Esophagus mucosa (tissue), 1 donor: ENCODE measurements at regions not wholly inside any gene's neighbourhood (a gene's known extent, or its start where the extent isn't known, plus 50 kb on each side); places are given as distances from the start of the nearest gene placed in this dataset.
"Not testable (repeated sequence)": the region's sequence is repeated elsewhere in the genome, so short reads cannot be mapped to it uniquely, and the experiment has no call there.

Experiments
- ATAC-seq: fragments of 200-7000 bp; cut with Tn5 transposase; one replicate; pipeline ENCODE4 v1.9.1; 2020
- donor health status: DM: yes; HTN: yes; CAD: no.

DNA sequence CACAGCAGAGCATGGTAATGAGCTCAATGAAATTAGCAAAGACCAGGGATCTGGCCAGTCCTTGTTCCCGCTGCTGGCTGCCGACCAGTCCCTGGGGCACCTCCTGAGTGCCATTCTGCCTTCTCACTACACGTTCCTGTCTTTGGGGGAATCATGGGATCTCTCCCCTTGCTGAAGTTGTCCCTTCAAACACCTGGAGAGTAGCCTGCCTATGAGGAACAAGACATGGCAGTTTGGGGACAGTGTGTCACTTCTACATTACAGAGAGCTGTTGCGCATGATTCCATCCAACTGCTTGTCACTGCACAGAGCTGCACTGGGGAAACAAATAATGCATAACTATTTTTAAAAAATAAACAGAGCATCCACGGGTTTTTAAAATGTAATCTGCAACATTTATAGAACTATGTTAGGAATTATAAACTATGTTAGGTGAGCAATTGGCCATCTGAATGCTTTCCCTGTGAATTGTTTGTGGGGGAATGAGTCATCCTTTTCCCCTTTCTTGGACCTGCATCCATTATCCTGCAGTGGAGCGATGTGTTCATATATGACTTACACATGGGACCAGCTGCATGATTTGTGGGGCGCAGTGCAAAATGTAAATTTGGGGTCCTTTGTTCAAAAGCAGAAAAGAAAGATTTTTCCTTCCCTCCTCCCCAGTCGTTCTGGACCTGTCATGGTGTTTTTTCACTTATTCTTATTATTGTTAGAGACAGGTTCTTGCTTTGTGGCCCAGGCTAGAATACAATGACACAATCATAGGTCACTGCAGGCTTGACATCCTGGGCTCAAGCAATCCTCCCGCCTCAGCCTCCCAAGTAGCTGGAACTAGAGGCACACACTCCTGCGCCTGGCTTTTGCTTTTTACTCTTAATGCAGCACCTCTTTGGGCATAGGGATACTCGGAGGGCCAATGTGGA, 115.0 kb upstream of the TBL1X start:
- no peak for ATAC-seq

DNA sequence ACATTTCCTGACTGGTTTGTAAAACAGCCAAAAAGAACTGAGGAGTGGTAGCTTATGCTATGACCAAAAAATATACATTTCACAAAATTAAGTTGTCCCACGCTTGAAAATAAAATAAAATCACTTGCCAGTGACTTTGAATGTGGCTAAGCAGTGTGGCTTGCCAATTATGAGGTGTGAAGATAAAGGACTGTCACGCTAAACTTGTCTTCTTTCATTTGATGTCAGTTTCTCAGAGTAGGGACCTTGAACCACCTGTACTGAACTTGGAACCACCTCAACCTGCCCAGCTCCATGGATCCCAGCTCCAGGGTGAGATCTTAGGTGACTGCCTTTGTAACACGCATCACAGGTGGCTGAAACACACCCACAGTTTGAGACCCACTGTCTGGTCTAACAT, 113.7 kb upstream of the TBL1X start:
- ATAC-seq, result no peak

DNA sequence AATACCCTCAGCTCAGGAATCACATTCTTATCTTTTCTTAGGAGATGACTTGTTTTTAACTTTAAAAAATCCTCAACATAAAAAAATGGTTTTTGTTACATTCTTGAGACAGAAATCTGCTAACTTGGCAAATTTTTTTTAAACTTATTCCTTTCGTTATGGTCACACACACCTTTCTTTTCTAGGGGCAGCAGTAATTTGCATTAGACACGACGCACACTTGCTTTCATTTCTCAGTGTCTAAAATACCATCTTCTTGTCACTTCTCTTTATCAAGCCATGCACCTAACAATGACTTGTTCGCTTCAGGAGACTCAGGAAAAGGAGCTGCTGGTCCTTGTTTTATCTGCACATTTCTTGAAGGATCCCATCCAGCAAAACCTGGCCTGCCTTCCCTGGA, 112.6 kb upstream of the TBL1X start:
- ATAC-seq, result no peak

DNA sequence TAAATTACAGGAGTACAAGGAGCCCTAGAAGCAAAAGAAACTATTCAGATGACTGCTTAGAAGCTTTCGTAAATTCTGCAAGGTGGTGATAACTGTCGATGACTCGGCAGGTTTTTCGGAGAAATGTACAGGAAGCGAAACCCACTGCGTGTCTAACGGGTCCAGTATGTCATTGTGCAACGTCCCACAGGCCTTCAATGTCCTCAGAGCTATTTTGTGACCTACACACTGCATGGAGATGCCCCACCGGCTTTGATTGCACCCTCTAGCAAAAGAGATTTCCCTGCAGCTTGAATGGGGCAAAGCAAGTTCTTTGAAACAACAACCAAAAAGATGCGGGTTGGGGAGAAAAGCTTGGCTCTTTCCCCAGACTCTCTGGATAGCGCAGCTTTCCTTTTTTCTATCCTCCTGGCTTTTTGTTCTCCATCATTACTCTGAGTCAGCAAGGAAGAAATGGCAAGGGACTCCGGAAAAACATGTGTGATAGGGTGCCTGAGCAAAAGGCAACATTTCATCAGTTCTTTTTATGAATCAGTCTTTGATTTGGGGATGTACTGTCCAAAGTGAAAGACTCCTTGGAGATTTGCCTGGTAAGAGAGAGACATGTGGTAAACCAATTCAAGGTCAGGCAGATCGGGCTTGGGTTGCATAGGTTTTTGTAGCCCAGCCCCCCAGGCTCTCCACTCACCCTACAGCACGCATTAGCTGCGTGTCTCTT, 112.0 kb upstream of the TBL1X start:
- peak; percentile 58 for ATAC-seq

DNA sequence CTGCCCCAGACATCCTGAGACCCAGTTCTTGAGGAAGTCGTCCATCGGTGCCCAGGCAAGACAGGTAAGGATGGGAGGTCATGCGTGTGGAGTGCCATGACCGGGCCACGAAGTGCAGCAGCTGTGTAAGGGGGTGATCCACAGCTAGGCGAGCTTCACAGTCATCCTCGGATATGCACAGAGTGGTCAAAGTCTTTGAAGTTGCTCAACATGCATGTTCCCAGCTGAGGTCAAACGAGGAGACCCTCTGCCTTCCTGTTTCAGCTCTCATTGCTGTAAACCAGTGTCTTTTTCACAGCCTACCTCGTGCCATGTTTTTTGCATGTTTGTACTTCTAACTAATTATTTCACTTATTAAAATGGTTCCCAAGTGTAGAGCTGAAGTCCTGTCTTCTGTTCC, 109.9 kb upstream of the TBL1X start:
- ATAC-seq, result no peak

DNA sequence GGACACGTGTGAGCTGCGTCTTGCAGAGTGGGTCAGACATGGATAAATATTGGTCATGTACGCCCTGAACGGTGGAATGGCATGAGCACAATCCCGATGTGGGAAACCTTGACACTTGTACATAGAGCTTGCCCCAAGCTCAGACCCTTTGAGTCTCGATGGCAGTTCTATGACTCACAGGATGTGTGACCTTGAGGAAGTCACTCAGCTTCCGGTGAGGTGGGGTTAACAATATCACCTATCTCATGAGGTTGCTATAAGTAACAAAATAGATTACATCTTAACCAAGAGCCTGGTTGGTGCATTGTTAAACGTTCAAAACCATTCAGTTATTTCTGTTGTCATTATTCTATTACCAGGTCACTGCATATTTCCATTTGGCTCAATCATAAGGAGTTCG, 109.1 kb upstream of the TBL1X start:
- ATAC-seq, result no peak

DNA sequence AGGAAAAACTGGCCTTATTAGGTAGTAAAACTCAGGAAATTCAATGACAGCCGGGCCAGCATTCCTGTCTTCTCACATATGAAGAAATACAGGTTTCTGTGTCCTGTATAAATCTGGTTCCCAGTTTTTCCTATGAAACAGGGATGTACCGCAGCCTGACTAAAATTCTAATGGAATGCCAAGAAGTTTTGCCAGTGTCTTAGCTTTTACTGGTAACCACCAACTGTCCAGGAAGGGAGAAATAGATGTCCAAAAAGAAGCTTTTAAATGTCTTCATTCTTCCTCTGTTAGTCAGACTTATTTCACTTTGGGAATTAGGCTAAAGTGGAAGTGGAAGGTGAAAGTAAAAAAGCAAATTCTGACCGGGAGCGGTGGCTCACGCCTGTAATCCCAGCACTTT, 108.0 kb upstream of the TBL1X start:
- no peak for ATAC-seq

DNA sequence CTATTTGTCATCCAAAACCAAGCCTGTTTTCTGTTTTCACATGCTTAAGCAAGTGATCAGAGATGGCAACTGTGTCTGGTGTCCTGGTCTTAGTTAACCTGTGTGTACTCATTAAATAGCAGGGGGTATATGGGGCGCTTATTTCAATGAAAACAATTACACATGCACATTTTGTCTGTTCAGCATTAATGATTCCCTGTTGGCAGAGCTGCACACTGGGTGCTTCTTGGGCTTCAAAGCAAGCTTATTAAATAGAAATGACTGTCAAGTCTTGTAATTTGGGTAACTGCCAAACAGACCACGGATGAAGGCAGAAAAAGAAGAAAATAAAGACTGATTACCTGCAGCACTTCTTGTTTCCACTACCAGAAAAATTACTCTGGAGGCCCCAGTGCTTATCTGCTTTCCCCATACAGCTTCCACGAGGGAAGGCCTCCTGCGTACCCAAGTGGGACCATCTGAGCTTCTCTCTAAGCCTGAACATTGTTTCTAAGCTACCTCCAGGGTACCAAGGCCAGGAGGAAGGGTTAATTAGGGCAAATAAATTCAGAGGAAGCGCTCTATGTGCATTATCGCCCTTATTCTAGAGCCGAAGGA, 107.2 kb upstream of the TBL1X start:
- ATAC-seq, result no peak

DNA sequence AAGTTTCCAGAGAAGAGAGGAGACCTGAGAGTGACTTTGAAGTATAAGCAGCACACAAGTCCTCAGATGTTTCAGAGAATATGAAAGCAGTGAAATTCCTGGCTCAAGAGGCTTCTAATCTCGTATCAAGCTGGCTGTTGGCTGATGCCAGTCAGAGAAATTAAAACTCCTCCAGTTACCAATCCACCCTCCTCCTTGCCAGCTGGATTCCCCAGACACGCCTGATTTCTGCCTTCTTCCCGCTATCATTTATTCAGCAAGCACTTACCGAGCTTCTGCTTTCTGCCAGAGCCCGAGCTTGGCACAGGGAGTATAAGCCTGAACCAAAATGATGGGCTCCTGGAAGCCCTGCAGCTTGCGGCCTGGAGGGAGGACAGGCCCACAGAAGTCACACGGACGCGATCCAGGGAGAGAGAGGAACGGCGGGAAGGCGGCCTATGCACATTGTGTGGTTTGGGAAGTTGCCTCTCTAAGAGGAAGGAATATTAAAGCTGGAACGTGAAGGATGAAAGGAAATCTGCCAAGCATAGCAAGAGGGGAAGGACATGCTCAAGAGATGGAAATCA, 102.4 kb upstream of the TBL1X start:
- ATAC-seq, result no peak

DNA sequence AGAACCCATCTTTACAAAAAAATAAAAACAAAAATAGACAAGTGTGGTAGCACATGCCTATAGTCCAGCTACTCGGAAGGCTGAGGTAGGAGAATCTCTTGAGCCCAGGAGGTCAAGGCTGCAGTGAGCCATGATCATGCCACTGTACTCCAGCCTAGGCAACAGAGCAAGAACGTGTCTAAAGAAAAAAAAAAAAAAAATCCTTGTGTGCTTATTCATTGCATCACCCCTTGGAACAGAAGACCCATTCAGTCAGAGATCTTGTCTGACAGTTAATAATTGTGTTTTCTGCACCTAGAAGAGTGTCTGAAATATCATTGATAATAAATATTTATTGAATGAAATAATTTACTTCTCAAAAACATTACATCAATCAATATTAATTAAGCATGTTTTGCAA, 97.4 kb upstream of the TBL1X start:
- ATAC-seq, result no peak

DNA sequence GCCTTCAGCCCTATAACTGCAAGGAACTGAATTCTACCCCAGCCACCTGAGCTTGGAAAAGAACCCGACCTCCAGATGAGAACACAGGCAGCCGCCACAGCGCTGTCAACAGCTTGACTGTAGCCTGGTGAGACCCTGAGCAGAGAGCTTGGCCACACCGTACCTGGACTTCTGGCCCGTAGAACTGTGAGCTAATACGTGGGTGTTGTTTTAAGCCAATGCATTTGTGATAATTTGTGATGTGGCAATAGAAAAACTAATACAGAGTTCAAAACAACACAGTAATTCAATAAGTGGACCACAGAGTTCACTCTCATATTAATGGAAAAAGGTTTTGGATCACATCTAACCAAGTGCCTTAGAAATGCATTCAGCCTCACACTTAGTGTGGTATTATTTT, 96.6 kb upstream of the TBL1X start:
- no peak for ATAC-seq

DNA sequence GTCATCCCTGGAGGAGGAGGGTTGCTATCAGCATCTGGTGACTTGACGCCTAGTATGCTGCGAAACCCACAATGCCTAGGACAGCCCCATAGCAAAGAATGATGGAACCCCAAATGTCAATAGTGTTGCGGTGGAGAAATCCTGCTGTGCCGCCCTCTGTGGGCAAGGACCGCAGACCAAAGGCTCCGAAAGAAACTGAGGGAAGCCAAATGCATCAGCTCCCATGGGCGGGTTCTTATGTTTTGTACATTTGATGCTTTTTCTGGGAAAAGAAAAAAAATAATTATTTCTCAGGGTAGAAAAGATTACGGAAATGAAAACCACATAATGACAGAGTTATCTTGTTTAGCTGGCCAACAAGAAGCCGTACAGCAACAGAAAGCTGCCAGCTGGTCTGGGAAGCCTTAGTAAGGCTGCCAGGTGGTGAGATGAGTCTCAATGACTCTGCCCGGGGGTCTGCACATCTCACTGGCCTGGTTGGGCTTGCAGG, 95.0 kb upstream of the TBL1X start:
- no peak for ATAC-seq

DNA sequence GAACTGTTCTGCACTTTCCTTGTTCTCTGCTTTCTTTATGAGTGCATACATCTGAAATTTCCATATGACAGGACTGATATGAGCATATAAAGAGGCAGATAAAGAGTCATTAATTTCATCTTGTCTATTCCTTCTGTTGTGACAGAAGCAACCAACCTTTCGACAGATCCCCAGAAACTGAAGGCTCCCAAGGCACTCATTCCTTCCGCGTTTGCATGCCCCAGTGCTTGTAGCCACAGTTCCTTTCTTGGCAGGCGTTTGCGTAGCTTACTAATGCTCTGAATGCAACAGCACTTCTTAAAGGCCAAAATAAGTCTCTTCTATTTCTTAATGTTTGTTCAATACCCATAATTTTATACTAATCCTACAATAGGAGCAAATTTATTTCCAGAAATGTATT, 94.0 kb upstream of the TBL1X start:
- ATAC-seq, result peak; percentile 37

DNA sequence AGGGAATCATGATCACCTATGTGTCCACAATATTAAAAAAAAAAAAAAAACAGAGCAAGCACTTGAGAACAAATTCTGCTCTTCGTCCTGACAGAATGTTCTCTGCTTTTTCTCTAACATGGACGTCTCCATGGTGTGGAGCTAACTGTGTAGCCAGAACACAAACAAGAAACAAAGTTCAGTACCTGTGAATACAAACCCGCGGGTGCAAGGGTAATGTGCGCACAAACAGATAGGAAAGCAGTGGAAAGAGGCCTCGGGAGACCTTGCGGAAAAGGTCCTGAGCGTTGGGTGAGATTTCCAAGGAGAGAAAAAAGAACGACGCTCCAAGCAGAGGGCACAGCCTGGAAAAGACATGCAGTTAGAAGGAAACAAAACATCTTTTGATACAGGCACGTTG, 92.0 kb upstream of the TBL1X start:
- ATAC-seq, result no peak

DNA sequence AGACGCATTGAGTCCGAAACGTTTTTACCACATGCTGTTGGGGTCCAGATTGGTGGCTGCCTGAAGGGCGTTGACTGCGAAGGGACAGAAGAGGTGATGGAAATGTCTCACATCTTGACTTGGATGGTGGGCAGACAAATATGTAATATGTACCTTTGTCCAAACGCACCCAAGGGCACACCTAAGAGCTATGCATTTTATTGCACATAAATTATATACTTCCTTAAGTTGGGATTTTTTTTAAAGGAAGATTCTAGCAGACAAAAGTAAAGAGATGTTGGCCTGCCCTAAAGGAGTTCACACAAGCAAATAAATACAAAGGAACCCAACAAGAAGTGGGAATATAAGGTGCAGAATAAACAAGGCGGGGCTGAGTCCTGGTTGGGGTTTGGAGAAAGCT, 91.1 kb upstream of the TBL1X start:
- no peak for ATAC-seq

DNA sequence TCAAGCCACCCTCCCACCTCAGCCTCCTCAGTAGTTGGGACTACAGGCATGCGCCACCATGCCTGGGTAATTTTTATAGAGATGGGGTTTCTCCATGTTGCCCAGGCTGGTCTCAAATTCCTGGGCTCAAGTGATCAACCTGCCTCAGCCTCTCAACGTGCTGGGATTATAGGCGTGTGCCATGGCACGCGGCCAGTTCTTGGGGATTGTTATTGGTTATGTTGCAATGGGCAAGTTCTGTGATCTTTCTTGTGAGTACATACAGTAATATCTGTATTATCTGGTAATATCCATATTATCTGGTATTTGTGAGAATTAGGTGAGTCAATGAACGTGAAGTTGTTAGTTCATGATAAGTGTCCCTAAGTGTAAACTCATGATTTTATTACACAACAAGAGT, 90.3 kb upstream of the TBL1X start:
- ATAC-seq, result no peak

DNA sequence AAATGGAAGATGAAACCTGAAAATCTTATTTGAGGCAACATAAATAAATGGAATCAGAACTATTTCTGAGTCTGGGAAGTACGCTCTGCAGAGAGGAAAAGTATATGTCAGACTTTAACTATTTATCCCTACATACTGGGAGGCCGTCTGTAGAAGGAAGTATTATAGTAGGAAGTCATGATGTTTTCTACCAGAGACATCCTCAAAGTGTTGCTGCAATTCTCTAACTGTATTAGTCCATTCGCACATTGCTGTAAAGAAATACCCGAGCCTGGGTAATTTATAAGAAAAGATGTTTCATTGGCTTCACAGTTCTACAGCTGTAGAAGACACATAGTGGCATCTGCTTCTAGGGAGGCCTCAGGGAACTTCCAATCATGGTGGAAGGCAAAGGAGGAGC, 88.7 kb upstream of the TBL1X start:
- no peak for ATAC-seq

DNA sequence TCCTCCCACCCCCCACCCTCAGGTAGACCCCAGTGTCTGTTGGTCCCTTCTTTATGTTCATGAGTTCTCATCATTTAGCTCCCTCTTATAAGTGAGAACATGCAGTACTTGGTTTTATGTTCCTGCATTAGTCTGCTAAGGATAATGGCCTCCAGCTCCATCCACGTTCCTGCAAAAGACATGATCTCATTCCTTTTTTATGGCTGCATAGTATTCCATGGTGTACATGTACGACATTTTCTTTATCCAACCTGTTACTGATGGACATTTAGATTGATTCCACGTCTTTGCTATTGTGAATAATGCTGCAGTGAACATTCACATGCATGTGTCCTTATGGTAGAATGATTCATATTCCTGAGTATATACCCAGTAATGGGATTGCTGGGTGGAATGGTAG, 87.6 kb upstream of the TBL1X start:
- not testable (repeated sequence) for ATAC-seq

DNA sequence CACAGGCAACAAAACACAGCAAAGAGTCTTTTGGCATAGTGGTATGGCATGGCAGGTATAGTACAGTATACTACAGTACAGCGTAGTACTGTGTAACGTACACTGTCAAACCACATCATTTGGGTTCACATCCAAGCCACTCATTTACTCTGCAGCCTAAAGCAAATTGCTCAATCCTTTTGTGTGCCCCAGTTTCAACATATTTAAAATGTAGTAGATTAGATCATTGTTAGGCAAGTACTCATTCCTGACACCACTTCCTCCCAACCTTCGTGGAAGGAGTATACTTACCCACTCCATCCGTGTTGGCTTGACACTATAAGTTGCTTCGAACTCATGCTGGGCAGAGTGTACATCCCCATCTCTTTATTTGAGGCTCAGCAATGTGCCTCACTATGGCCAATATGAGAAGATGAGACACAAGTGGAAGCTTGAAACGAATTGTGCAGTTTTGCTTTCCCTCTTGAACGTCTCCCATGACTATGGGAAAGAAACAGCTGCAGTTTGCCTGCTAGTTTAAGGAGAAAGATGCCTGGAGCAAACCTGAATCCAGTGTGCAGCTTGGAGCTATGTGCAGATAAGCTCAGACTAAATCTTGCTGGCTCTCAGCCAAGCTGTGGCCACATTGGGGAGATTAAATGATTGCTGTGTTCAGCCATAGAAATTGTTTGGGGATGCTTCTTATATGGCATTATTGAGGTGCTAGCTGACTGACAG, 85.7 kb upstream of the TBL1X start:
- ATAC-seq, result peak; percentile 83

DNA sequence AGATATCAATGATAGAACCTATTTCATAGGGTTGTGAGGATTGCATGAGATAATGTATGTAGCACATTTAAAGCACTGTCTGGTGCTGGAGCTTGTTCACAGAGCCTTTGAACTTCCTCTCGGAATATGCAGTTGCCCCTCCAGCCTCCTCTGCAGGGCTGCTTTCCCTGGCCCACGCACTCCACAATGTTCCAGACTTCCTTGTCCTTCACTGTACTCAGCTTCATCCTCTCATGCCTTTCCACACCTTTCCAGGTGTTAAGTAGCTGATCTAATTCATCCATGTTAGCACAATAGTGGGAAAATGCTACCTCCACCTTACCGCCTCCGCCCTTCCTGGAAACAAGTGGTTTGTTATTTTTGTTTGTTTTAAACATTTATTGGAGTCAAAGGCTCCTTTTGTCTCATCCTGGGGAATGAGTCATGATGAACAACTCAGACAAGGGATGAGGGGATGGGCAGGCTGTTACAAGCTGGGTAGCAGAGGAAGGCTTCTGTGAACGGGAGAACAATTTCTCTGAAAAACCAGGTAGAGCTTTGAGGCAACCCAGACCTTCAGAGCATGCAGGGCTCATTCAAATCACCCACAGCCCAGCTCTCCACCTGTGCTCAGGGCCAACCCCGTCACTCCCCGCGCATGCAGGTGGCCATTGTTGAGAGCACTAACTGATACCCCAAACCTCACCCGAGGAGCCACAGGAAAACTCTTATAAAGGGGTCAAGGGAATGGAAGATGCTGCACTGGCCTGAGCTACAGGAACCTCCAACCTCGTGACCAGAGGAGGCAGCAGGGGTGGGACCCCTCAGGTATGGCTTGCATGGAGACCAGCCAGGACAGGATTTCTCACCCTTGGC, 84.9 kb upstream of the TBL1X start:
- ATAC-seq, result peak; percentile 73

DNA sequence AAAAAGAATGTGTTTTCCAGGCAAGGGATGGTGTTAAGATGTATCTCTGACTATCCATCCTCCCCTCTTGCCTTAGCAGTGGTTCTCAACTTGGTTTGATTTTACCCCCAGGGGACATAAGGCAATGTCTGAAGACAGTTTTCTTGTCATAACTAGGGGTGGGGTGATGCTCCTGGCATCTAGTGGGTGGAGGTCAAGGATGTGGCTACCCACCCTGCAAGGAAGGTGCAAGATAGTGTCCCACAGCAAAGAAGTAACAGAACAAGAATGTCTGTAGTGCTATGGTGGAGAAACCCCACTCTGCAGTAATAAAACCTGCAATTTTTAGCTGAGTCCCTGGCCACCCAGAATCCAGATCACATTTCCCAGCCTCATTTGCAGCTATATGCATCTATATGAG, 81.2 kb upstream of the TBL1X start:
- ATAC-seq, result no peak

DNA sequence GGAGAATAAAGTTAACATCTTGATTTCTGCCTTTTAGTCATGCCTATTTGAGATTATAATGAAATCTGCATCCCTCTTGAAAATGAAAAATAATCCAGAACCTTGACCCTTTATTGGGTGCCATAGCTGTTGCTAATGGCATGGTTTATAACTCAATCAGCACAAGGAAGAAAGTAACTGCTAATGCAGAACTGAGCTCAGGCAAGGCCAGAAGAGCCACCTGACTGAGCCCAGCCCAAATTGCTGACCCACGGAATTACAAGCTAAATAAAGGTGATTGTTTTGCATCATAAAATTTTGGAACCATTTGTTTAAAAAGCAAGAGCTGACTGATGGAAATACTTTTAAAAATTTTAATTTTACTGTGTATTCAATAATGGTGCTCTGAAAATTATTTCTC, 76.4 kb upstream of the TBL1X start:
- ATAC-seq, result no peak
